CD4-positive, alpha-beta T cell treated with Interleukin-2 at 100 ng/mL for 4 hours (primary cell): ENCODE measurements at regions not wholly inside any gene's neighbourhood (a gene's known extent, or its start where the extent isn't known, plus 50 kb on each side); places are given as distances from the start of the nearest gene placed in this dataset.

ENCODE experiments used
- DNase-seq: peaks from one replicate; pipeline ENCODE4 v3.0.0-alpha.2; 2020; ENCODE audit warnings: low spot score

DNA sequence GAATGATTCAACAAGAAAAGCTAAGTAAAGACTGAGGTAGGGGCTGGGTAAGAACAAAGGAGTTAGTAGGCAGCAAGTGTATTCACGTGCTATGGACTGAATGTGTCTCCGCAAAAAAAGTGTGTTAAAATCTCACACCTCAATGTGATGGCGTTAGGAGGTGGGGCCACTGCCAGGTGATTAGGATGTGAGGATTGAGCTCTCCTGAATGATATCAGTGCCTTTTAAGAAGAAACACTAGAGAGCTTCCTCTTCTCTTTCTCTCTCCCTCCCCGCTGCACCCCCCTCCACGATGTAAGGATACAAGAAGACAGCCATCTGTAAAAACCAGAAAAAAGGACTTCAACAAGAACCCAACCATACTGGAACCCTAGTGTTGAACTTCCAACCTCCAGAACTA, 396.1 kb upstream of the PLXNA2 start:
- no peak for DNase-seq

GRCh38 chr1:208641579-208642280, 397.5 kb upstream of the PLXNA2 start:
- DNase-seq: no peak

DNA sequence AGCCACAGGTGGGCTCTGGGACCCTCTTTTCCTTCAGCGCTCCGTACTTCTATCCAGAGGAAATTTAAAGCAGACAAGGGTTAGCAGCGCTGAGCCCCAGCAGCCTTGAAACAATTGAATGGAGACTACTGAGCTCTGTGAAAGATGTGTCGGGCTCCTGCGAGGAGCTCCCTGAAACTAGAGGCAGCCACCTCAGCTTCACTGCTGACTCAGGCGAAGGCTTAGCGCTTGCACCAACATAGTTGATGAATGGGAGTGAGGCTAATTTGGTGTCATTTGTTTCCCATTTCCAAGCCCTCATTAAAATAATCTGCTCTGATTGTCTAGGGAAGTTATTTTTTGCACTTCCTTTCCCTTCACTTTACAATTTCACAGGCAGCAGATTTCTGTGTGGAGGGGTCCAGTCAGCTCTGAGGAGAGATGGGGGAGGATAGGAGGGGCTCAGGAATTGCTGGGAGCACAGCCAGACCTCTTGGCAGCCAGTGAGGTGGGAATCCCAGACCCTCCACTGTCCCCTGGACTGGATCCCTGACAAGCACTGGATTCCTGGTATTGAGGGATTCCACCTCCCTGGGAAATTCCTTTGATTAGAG, 398.9 kb upstream of the PLXNA2 start:
- no peak for DNase-seq

GRCh38 chr1:208644401-208645160, 400.4 kb upstream of the PLXNA2 start:
- DNase-seq: no peak

- DNase-seq: no peak
Observed at GRCh38 chr1:208646431-208646830, 402.2 kb upstream of the PLXNA2 start.

DNA sequence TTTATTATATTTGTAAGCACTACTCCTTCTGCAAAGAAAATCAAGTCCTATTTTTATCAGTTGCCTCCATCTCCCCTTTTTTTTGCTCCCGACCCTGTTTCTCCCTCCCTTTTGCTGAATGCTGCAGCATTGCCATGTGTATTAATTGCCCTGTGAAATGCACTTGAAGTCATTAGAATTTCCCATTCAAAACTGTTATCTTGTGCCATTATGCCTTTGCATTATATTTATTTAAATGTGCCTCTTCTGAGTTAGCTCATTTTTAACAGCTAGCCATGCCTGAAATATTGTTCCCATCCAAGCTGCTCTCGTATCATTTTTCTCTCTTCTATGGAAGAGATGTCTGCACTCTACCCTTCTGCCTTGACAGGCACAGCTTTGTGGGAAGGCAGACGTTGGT, 404.0 kb upstream of the PLXNA2 start:
- DNase-seq: no peak

GRCh38 chr1:208652296-208653160, 408.3 kb upstream of the PLXNA2 start:
- peak; percentile 39 for DNase-seq

DNA sequence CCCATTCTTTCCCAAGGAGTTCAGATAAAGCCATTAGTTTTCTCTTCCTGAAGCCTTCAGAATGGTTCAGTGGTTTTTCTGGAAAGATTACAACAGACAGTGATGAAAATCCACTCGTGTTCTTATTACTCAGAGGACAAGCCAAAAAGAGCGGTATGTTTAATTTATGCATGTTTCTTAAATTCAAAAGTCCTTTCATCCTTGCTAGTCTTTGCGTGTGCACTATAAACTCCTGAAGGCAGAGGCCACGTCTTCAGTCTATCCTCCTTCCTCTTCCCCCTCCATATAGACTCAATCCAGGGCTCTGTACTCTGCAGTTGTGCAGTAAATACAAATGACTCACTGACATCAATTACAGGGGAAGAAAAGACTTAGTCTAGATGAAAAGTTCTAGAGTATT, 409.2 kb upstream of the PLXNA2 start:
- DNase-seq: no peak

- no peak for DNase-seq
Observed at GRCh38 chr1:208654241-208654640, 410.1 kb upstream of the PLXNA2 start.

DNA sequence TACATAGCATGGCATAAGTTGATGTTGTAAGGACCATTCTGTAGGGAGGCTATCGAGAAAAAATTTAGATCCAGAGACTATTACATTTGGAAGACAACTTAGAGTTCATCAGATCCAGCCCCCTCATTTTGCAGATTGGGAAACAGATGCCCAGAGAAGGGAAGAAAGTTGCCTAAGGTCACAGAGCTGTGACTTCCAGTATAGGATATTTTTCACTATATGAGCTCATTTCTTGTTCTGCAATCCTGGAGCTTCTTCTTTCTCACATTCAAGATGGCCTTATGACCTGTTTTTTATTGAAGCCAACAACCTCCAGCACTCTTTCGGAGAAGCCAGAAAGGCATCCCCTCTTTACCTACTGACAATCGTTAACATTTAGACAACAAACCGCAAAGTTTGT, 421.8 kb upstream of the PLXNA2 start:
- DNase-seq: no peak

DNA sequence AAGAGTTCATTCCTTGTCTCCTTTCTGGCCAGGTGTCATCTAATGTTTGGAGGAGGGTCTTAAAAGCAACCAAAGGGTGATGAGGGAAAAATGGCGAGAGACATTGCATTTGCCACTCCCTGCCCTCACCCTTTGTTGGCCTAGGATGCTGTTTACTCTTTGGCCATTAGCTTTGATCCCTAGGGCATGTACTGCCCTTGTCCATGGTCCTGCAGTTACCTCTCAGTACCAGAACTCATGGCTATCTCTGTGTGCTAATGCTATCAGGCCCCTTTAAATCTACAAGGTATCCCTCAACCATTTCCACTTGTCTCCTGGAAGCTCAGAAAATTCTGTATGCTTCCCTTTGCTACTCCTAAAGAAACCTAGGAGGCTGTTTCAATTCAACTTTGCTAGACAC, 424.8 kb upstream of the PLXNA2 start:
- no peak for DNase-seq

DNA sequence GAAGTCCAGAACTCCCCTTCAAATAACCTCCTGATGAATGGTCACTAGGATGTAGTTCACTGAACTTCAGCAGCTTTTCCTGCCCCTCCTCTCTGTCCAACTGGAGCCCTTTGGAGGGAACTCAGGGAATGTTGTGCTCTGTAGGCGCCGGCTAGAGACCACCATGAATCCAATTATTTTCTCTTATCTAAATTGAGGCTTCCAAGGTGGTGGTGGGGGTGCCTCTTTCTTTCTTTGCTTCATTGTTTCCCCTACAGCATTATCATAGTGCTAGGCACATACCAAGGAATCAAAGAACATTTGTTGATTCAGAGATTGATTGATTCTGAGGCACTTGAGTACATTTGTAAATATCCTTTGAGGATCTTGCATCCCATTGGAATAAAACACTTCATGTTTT, 426.6 kb upstream of the PLXNA2 start:
- DNase-seq: no peak

- no peak for DNase-seq
Observed at GRCh38 chr1:208681878-208682663, 437.9 kb upstream of the PLXNA2 start.

DNA sequence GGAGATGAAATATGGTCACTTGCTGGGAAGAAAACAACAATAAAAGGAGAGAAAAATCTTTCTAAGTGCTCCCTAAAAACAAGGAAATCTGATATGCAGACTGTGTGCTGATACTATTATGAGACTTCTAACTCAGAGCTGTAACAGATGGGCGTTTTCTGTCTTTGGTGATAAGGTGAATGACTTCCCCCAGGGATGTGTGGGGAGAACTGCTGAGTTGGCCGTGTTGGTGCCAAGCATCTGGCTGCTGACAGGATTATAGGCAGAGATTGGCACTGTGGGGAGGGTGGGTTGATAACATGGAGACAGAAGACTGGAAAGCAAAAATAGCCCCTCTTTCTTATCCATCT, 438.5 kb upstream of the PLXNA2 start:
- no peak for DNase-seq

GRCh38 chr1:208683141-208683540, 439.0 kb upstream of the PLXNA2 start:
- no peak for DNase-seq

- DNase-seq: no peak
Observed at GRCh38 chr1:208684192-208684591, 440.0 kb upstream of the PLXNA2 start.

DNA sequence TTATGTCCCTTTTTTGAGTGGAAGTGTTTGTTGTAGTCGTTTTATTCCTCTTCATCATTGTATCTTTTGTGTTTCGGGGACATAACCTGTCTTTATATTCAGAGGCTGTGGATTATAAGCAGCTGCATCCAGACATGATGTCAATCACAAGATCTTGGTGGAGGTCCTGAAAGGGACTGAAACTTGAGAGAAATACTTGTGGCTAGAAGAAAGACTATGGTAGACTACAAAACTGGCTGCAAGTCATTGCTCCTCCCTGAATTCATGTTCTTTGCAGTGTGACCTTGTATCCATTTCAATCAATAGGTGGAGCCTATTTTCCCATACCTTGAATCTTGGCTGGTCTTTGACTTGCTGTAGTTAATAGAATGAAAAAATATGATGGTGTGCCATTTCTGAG, 442.4 kb upstream of the PLXNA2 start:
- no peak for DNase-seq

GRCh38 chr1:208688656-208689315, 444.6 kb upstream of the PLXNA2 start:
- no peak for DNase-seq

DNA sequence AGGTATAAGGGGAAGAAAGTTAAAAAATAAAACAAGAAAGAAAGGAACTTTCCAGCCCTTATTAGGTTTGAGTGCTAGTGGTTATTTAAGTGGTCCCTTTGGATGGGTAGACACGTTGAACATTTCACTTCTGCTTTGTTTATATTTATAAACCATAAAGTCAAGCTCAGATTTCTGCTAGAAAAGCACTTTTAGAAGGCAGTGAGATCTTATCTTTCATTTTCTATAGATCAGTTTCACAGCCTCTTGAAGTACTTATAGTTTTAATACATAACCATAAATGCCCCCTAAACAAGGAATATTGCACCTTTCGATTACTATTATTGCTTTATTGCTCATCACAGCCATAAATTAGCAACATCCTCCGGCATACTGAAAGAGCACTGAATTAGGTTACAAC, 446.8 kb upstream of the PLXNA2 start:
- no peak for DNase-seq

DNA sequence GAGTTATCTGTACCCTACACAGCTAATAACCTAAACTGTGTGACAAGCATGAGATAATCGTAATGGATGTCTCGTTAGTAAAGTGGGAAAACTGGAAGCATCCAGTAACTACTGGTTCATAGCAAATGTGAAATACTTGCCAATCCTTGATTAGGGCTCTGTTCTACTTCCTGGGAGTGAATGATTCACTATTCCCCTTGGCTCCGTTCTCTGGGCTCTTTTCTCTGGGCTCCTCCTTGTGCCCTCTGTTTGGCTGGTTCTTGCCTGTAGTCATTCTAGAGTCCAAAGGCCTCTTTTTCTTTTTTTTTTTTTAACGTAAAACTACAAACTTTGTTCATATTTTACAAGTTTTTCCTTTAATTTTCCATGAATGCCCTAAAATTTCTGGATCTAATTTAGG, 465.8 kb upstream of the PLXNA2 start:
- no peak for DNase-seq

DNA sequence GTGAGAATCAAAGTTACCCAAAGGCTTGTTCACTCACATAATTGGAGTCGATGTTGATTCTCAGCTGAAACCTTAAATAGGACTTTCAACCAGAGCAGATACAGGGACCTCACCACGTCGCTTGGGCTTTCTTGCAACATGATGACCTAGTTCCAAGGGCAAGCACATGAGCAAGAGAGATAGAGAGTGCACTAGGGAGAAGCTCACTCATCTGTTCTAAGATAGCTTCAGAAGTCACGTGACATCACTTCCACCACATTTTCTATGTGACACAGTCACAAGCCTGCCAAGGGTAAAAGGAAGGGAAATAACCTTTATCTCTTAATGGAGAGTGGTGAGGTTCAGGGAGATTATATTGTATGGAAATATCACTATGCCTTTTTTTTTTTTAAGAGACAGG, 470.1 kb upstream of the PLXNA2 start:
- no peak for DNase-seq
